ENCODE measurements at regions not wholly inside any gene's neighbourhood (a gene's known extent, or its start where the extent isn't known, plus 50 kb on each side); places are given as distances from the start of the nearest gene placed in this dataset.

- no peak for TF ChIP-seq CTCF (IDR thresholded peaks at IDR 0.05)
- no peak for TF ChIP-seq POLR2A (IDR thresholded peaks at IDR 0.05)
- TF ChIP-seq EP300 (IDR thresholded peaks at IDR 0.05), result no peak
- no peak for TF ChIP-seq POLR2AphosphoS5 (IDR thresholded peaks at IDR 0.05)
Measured at GRCh38 chr9:87292449-87293191, 205.0 kb upstream of the DAPK1 start.

All from stomach (tissue), 4 donors.